Endodermal cell (in vitro differentiated cells): ENCODE measurements at regions not wholly inside any gene's neighbourhood (a gene's known extent, or its start where the extent isn't known, plus 50 kb on each side); places are given as distances from the start of the nearest gene placed in this dataset.

Experiments used
- DNase-seq: peaks from one replicate; pipeline ENCODE4 v3.0.0-alpha.2; 2017
- H3K27ac ChIP-seq: 2 replicates; pipeline ENCODE4 v1.5.1; 2013; ENCODE audit warnings: mild to moderate bottlenecking, low read depth, low read length, moderate library complexity
- H3K27me3 ChIP-seq: 2 replicates; pipeline ENCODE4 v1.6.1; 2013; ENCODE audit warnings: mild to moderate bottlenecking, low read length, moderate library complexity; ENCODE audit not compliant: insufficient read depth, control insufficient read depth, poor library complexity, severe bottlenecking
- H3K36me3 ChIP-seq: 2 replicates; pipeline ENCODE4 v1.7.0; 2013; ENCODE audit warnings: mild to moderate bottlenecking, low read length, moderate library complexity; ENCODE audit not compliant: control insufficient read depth, insufficient read depth
- H3K4me1 ChIP-seq: one replicate; pipeline ENCODE4 v1.7.0; 2013; ENCODE audit warnings: low read length; ENCODE audit not compliant: control insufficient read depth, insufficient read depth
- H3K4me3 ChIP-seq: 2 replicates; pipeline ENCODE4 v1.5.1; 2013; ENCODE audit warnings: mild to moderate bottlenecking, low read length, moderate library complexity
- H3K9ac ChIP-seq: 2 replicates; pipeline ENCODE4 v1.6.1; 2013; ENCODE audit warnings: mild to moderate bottlenecking, low read length, moderate library complexity; ENCODE audit not compliant: poor library complexity, severe bottlenecking; ENCODE audit errors: extremely low read depth
- H3K9me3 ChIP-seq: 2 replicates; pipeline ENCODE4 v1.6.1; 2013; ENCODE audit warnings: mild to moderate bottlenecking, low read length, moderate library complexity; ENCODE audit not compliant: control insufficient read depth
- H3K27ac Mint-ChIP-seq: 2 replicates; pipeline ENCODE4 v1.8.0; 2020; ENCODE audit warnings: mixed read lengths
- H3K27me3 Mint-ChIP-seq: 2 replicates; pipeline ENCODE4 v1.8.0; 2021; ENCODE audit warnings: mild to moderate bottlenecking, mixed read lengths; ENCODE audit not compliant: insufficient read depth
- H3K36me3 Mint-ChIP-seq: 2 replicates; pipeline ENCODE4 v1.8.0; 2020; ENCODE audit warnings: low read depth, mixed read lengths
- H3K4me1 Mint-ChIP-seq: 2 replicates; pipeline ENCODE4 v1.8.0; 2020; ENCODE audit warnings: mixed read lengths
- H3K4me3 Mint-ChIP-seq: 2 replicates; pipeline ENCODE4 v1.8.0; 2020; ENCODE audit warnings: mild to moderate bottlenecking, moderate library complexity, mixed read lengths
- H3K9me3 Mint-ChIP-seq: 2 replicates; pipeline ENCODE4 v1.8.0; 2020; ENCODE audit warnings: mild to moderate bottlenecking, mixed read lengths
- WGBS, 2 experiments: methylation state at CpG; one replicate each; pipeline versions ENCODE4 v1.1.5 to v1.1.7; 2013; ENCODE audit warnings: missing lambda C conversion rate in 2 of 2, mixed read lengths in 1 of 2; ENCODE audit not compliant: insufficient coverage in 1 of 2, insufficient read length in 1 of 2; 5-methylcytosine and 5-hydroxymethylcytosine counted together
- TF ChIP-seq, protein P1 (sequence below): fragments of 200-600 bp; sonication (generic); conservative IDR thresholded peaks from 2 replicates; pipeline ENCODE4 v1.5.0; 2021; ENCODE audit warnings: antibody characterized with exemption, mild to moderate bottlenecking

DNA sequence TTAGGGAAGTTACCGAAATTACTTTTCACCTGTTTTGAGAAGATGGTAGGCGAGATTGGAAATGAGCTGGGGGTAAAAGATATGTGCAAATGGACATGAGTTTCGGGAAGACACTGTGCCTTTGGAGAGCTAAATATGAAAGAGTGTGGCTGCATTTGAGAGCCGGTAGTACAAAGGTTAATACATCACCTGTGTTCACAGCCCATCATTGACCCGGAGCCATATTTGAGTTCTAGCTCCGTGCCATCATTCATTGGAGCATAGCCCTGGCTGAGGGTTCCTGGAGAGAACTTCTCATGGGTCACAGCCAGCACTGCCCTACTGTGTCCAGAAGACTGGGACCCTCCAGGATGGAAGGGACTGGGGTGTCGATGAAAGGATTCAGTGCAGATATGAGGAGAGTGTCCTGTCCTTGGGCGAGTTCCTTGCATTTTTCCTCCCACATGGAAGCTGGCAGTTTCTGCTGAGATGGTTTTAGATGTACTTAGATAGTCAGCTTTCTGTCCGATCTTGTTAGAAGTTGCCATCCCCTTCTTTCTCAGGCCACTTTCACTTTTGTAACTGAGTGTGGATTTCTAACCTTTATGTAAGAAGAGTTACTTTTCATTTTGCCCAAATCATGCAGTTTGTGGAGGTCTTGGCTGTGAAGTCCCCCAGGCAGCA, 138.8 kb downstream of the JCAD start:
- Mint-ChIP-seq H3K27me3 (peaks cover 17% of the 10 kb centered on the region), H3K4me1 (peaks cover 9% of the 10 kb centered on the region), H3K36me3 (no peaks in the 10 kb centered on the region), H3K27ac (no peak overlapping the region), H3K9me3 (no peaks in the 10 kb centered on the region), H3K4me3 (no peak overlapping the region)
- no peak overlapping the region for H3K4me3 ChIP-seq
- no peaks in the 10 kb centered on the region for H3K9me3 ChIP-seq
- no peaks in the 10 kb centered on the region for H3K36me3 ChIP-seq
- DNase-seq = no peak
- H3K27ac ChIP-seq = no peak overlapping the region
- TF ChIP-seq, protein P1, sequence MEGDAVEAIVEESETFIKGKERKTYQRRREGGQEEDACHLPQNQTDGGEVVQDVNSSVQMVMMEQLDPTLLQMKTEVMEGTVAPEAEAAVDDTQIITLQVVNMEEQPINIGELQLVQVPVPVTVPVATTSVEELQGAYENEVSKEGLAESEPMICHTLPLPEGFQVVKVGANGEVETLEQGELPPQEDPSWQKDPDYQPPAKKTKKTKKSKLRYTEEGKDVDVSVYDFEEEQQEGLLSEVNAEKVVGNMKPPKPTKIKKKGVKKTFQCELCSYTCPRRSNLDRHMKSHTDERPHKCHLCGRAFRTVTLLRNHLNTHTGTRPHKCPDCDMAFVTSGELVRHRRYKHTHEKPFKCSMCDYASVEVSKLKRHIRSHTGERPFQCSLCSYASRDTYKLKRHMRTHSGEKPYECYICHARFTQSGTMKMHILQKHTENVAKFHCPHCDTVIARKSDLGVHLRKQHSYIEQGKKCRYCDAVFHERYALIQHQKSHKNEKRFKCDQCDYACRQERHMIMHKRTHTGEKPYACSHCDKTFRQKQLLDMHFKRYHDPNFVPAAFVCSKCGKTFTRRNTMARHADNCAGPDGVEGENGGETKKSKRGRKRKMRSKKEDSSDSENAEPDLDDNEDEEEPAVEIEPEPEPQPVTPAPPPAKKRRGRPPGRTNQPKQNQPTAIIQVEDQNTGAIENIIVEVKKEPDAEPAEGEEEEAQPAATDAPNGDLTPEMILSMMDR = no peak
- H3K27me3 ChIP-seq = peaks cover 8% of the 10 kb centered on the region
- WGBS, 2 experiments = 93 to 96% methylated on average over 5 to 9 of the region's 9 CpGs
- H3K9ac ChIP-seq = no peak overlapping the region
- no peaks in the 10 kb centered on the region for H3K4me1 ChIP-seq

DNA sequence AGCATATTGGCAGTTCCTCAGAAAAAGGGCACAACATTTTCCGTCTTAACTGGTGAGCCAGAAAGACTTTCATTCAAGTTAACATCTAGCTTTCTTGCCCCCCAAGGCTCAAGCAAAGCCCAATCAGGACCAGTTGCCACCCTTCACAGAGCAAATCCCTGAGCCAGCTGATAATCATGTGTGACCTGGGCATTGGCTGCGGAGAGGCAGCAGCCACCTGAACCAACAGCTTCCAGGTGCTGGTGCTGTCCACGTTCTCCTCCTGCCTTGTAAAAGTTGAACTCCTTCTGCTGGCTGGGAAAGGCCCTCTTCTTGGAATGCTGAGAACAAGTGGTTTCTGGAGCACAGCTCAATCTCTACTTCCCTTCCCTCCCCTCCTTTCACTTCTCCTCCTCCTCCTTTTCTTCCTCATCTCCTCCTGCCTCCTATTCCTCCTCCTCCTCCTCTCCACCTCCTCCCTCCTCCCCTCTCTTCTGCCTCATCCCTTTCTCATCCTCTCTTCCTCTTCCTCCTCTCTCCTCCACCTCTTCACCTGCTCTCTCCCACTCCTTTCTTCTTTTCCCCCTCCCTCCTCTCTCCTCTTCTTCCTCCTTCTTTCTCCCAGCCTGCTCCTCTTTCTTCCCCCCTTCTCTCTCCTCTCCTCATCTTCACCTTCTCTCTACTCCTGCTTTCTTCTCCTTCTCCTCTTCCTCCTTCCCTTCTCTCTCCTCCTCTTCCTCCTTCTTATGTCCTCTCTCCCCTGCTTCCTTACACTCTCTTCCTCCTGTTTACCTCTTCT, 140.6 kb downstream of the JCAD start:
- no peak for DNase-seq
- Histone ChIP-seq H3K9ac (no peak overlapping the region), H3K4me1 (no peaks in the 10 kb centered on the region), H3K27ac (no peak overlapping the region), H3K9me3 (no peaks in the 10 kb centered on the region), H3K36me3 (no peaks in the 10 kb centered on the region), H3K27me3 (peaks cover 8% of the 10 kb centered on the region), H3K4me3 (no peak overlapping the region)
- TF ChIP-seq, protein P1 = no peak
- Mint-ChIP-seq H3K4me1 (peaks cover 9% of the 10 kb centered on the region), H3K27ac (no peak overlapping the region), H3K36me3 (no peaks in the 10 kb centered on the region), H3K4me3 (no peak overlapping the region), H3K27me3 (peaks cover 17% of the 10 kb centered on the region), H3K9me3 (no peaks in the 10 kb centered on the region)
- WGBS, 2 experiments = 65 to 73% methylated on average over 2 to 3 of the region's 3 CpGs

DNA sequence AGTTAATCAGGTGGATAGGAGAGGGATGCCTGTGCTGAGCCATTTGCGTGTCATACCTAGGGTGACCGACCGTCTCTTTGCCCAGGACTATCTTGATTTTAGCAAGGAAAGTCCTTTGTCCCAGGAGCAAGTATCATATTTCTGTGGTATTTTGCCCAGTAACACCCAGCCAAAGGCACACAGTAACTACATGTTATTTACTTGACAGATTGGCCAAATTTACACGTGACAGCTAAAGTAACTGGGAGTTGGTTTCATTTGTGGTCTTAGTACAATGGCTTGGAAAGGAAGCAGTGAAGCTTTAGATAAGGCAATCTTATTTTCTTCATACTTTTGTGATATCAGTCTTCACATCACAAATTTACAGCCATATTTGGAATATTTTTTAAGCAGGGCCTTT, 142.1 kb downstream of the JCAD start:
- Histone ChIP-seq H3K9me3 (no peaks in the 10 kb centered on the region), H3K9ac (no peak overlapping the region), H3K4me3 (no peak overlapping the region), H3K4me1 (no peaks in the 10 kb centered on the region), H3K27ac (no peak overlapping the region), H3K27me3 (peaks cover 8% of the 10 kb centered on the region), H3K36me3 (no peaks in the 10 kb centered on the region)
- Mint-ChIP-seq H3K27me3 (peaks cover 17% of the 10 kb centered on the region), H3K4me3 (no peak overlapping the region), H3K27ac (no peak overlapping the region), H3K4me1 (peaks cover 1% of the 10 kb centered on the region), H3K9me3 (no peaks in the 10 kb centered on the region), H3K36me3 (no peaks in the 10 kb centered on the region)
- TF ChIP-seq, protein P1 = no peak
- WGBS, 2 experiments = 91 to 94% methylated on average over 3 to 4 of the region's 4 CpGs
- DNase-seq = no peak
